ENCODE measurements at regions not wholly inside any gene's neighbourhood (a gene's known extent, or its start where the extent isn't known, plus 50 kb on each side); places are given as distances from the start of the nearest gene placed in this dataset.
"Not testable (repeated sequence)": the region's sequence is repeated elsewhere in the genome, so short reads cannot be mapped to it uniquely, and the experiment has no call there.

DNA sequence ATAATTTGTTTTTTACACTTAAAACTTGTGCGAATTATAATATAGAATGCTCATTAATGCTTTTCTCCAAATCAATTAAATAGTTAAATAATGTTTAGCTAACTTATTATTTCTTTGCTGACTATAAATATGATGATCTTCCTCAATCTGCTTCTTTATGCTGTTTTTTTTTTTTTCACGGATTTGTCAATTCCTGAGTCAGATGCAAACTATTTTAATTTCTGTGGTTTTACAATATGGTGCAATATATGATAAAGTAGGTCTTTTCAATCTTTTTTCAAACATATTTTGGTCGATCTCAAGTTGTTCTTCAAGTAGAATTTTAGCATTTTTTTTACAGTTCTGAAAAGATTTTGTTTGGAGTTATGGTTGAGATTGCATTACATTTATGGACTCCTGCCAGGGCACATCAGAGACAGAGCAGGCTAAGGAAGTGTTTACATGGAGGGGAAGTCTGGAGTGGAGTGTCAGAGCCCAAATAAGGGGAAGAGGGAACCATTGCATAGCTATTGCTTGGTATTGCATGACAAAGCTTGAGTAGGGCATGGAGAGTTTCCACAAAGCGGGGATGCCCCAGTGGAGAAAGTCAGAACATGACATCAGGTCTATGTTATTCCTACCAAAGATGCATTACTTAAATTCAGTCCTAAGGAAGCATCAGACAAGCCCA is 204.4 kb downstream of the OTUD1 start:
- no peak for DNase-seq (ENCODE audit: low read depth in 2 of 2)

DNA sequence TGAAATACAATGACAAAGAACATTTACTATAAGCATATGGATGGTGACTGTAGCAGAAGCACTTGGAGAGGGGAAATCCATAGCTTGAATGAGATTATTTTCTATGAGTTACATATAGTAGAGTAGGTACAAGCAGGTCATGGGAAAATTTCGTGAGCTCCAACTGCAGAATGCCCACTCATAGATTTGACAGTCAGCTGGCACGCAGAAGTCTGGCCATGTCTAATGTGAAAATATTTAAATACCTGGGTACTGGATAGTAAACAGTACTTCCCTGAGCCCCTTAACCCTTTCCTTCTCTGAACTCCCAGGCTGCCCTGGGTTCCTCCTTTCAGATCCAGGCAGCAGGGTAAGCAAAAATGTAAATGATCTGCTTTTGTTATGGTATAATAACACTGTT is 209.7 kb downstream of the OTUD1 start:
- DNase-seq (ENCODE audit: low read depth in 2 of 2): no peak

DNA sequence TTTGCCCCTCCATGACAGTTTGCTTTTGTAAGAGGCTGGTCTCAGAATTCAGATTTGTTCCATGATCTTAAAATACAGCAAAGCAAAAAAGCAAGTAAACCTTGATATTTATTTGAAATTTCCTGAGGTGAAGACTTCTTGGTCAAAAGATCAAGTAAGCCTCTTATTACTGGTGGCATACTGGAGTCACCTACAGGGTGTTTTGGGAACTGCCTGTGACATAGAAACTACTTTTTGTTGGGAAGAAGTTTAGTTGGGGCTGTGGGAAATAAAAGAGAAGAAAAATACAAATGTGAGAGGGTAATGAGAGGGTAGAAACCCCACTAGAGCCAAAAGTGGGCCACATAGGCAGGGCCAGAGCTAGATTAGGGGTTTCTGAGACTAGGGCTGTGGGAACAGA is 217.9 kb downstream of the OTUD1 start:
- no peak for DNase-seq (ENCODE audit: low read depth in 2 of 2)

DNA sequence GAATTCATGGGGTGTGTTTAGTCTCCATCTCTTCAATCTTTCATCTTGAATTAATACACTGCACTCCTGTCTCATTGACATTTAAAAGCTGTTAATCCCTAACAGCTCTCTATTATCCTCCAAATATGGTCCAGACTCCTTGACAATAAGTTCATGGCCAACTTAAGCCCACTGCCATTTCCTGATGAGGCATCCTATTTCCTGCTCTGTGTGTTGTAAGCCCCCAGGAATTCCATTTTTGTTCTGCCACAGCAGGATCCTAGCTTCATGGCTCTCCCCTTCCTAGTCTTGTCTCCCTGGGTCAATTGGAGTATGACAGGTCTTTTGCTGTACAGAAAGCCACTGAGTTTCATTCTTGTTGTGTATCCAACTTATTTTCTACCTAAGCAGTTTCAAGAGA is 218.8 kb downstream of the OTUD1 start:
- DNase-seq (ENCODE audit: low read depth in 2 of 2): no peak

DNA sequence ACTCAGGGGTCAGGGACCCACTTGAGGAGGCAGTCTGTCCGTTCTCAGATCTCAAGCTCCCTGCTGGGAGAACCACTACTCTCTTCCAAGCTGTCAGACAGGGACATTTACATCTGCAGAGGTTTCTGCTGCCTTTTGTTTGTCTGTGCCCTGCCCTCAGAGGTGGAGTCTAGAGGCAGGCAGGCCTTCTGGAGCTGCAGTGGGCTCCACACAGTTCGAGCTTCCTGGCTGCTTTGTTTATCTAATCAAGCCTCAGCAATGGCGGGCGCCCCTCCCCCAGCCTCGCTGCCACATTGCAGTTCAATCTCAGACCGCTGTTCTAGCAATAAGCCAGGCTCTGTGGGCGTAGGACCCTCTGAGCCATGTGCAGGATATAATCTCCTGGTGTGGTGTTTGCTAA is 233.0 kb downstream of the OTUD1 start:
- not testable (repeated sequence) for DNase-seq (ENCODE audit: low read depth in 2 of 2)

DNA sequence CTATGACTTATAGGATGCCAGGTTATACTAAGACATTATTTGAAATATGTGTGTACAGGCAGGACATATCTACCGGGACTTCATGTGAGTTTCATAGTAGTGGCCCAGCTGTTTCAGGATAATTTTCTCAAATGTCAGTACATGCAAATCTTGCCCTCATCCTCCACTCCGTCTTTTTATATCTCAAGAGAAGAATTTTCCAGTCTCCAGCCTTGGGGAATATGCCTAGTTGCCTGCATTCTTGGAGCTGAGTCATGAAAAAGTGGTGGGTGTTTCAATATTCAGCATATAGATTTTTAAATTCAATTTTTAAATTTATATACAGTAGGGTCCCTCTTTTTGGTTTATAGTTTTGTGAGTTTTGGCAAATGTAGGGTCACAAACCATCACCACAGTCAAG is 236.7 kb downstream of the OTUD1 start:
- DNase-seq (ENCODE audit: low read depth in 2 of 2): no peak

DNA sequence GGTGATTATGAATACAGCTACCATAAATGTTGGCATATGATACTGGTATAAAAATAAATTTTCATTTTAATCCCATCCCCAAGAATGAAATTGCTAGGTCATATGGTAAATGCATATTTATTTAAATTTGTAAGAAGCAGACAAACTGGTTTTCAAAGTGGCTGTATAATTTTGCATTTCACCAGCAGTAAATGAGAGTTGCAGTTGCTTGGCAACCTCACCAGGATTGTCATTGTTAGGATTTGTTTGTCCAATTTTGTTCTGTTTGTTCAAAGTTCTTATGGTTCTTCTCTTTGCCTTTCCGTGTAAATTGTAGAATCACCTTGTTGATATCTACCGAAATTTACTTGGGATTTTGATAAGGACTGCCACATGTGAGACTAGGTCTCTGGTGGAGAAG is 237.4 kb downstream of the OTUD1 start:
- no peak for DNase-seq (ENCODE audit: low read depth in 2 of 2)

DNA sequence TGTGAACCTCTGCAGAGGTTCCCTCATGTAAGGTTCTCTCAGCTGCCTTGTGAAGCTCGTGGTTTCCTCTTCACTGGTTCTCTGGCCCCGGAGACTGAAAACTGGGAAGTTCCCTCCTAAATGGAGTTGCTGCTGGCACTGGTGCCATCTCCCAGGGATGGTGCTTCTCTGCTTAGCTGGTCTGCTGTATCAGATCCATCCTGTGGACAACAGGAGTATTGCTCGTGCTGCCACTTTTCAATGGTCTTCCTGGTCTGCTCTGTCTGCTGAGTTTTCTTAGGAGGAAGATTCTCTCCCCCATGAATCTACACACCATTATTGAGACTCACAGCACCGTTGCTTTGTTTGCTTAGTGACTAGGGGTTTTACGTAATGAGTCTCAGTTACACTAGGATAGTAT is 247.8 kb downstream of the OTUD1 start:
- no peak for DNase-seq (ENCODE audit: low read depth in 2 of 2)

DNA sequence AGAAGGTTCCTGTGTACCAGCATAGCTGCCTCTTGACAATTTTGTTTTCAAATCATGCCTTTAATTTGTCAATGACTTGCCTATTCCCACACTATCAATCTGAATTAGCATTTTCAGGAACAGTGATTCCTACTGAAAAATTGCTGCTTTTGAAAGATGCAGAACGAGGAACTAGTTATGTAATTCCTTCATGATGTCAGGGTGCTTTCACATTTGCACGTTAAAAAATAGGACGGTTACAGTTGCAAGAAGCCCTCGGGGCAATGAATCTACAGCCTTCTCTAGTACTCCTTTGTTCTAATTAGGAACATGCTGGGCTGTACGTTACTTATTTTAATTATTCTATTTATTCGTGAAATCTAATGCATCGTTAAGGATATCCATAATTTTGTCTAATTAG is 253.9 kb downstream of the OTUD1 start:
- DNase-seq (ENCODE audit: low read depth in 2 of 2): no peak

DNA sequence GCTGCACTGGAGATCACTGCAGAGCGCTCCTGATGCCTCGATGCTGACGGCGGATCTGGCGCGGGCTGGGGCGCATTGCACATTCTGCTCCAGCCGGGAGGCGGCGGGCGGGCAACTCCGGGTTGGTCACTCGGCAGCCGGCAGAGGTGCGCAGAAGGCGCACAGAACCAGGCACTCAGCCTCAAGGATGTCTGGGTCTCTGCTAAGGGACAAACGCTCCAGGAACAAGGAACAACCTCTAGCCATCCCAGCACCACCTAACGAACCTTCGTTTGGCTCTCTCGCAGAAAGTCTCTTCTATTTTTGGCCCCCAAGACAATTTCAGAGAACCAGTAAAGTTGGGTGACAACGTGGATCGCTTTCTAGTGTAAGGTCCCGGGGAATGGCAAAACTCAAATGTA is 254.6 kb downstream of the OTUD1 start:
- no peak for DNase-seq (ENCODE audit: low read depth in 2 of 2)

DNA sequence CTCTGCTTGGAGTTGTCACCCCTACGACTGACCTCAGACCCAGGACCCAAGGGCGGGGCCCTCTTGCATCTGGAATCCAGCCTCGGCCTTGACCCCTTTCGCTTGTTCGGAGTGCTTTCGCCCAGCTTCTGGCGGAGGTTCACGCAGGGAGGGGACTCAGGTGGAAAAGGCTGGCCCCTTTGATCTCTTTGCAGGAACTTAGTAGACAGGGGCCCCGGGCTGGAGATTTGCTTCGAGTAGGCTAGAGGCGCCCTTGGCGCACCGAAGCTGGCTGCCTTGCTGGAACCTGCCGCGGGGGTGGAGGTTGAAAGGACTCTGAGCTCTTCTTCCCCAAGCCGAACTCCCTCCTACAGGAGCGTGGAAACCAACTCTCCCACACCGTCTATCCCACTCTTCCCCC is 255.1 kb downstream of the OTUD1 start:
- DNase-seq (ENCODE audit: low read depth in 2 of 2): no peak

DNA sequence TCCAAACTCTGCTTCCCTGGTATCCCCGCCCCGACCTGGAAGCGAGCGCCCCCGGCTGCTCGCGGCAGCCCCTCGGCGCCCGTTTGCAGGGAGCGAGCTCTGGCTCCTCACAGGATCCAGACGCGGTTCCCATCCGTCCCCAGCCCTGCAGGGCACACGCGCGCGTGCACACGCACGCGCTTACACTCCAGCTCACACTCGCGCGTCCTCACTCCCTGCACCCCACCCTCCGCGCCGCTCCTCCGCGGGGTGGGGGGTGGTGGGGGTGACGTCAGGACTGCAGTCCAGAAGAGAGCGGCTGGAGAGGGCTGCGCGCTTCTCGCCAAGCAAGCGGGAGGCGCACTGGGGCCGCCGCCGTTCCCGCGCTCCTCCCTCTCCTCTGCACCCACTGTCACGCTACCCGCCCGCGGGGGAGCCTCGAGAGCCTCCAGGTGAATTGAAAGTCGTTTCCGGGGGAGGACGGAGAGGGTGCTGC is 255.6 kb downstream of the OTUD1 start:
- no peak for DNase-seq (ENCODE audit: low read depth in 2 of 2)

DNA sequence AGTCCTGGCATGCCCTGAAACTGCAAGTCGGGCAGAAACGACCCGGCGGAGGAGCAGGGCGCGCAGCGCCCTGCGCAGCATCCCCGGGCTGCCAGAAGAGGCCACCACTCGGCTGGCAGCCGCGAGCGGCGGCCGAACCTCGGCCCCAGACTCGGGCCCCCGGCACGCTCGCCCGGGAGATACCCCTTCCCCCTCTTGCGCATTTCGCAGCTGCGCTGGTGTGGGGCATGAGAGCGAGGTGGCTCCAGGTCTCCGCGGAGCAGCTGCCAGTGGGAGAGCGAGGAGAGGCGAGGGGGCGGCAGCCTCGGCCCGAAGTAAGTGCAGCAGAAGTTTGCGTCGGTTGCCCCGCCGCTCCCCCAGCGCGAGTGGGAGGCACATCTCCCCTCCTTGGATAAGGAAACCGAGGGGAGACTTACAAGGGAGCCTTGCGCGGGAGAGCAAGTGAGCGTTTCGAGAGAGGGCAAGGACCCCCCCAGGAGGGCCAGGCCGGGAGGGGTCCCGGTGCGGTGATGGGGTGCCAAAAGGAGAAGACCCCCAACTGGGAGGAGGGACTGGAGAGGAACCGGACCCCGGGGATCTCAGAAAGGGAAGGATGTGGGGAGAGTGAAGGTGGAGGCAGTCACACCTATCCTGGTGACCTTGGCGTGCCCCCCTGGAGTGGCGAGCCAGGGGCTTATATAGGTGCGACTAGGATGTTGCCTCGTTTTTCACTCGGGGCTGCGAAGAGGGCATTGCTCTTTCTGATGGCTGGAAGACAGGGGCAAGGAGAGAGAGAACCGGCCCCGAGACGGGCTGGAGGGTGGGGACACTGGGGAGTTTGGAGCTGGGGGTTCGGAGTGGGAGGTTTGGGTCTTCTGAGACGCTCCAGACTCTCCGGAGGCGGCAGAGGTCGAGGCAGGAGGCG is 256.3 kb downstream of the OTUD1 start:
- DNase-seq (ENCODE audit: low read depth in 2 of 2): no peak

DNA sequence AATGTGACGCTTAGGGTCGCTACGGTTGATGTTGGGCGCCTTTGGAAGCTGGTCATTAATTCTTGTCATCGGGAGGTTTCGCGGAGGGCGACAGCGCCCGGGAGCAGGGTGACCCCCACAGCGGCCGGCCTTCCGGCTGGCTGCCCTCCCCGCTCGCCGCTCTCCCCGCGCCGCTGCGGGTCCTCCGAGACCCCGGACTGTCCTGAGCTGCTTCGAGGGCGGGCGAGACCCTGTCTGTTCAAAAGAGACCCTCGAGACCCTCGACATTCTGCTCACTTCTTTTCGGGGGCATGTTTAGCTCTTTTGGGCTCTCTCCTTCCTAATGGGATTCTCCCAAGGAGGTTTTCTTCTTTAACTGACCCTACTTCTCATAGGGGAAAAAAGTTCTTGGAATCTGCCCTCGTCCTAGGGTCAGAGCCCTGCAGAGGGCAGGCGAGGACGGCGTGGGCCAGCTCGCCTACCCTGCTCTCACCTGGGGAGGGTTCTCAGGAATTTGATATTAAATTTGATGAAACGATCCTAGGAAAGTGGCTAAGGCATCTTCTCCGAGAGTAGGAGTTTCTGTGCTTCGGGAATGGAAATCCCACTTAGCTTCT is 257.0 kb downstream of the OTUD1 start:
- no peak for DNase-seq (ENCODE audit: low read depth in 2 of 2)

DNA sequence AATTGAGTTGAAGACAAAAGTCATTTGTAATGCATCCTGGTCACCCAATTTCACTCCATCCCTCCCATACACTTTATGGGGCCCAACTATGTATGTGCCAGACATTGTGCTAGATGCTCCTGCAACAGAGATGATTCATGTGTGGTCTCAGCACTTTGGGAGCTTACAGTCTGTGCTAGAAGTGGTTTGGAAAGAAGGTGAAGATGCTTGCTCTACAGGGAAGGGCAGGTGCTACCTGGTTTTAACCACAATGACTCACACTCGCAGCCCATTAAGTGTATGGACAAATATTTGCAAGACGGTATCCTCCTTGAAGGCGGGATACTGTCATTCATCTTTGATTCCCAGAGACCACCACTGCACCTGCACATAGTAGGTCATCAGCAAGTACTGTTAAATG is 257.6 kb downstream of the OTUD1 start:
- DNase-seq (ENCODE audit: low read depth in 2 of 2): no peak

DNA sequence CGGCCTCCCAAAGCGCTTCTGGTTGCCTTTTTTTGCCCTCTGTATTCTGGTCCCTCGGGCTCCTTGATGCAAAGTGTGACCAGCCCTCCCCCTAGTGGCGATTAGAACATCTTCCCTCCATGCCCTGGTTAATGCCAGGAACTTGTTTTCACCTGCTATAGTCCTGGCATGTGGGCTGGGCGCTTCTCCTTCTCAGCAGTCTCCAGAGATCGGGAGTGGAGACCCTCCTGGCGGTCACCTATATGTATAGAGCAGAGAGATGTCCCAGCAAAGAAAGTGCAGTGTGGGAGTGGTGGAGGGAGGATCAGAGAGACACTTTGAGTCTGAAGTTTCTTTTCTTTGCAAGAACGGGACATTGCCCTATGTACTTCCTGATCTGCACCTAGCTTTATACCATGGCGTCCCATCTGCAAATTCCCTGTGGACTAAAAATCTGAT is 264.1 kb downstream of the OTUD1 start:
- peak in 1 of 2 donors; percentile 3 for DNase-seq (ENCODE audit: low read depth in 2 of 2)

DNA sequence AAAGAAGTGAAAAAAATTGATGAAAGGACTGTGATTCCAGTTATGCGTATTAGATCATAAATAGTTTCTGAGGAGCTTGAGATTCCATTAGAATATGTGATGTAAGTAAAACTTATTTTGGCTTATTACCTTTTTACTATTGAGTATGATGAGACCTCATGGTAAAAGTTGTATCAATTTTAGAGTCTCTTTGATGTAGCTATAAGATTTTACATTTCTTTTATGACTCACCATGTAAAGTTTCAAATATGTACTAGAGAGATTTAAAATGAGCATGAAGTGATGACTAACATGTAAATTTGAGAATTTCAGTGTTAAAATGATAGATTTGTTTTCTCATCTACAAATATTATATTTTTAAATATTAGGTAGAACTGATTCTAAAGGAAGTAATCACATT is 276.5 kb downstream of the OTUD1 start:
- DNase-seq (ENCODE audit: low read depth in 2 of 2): no peak

DNA sequence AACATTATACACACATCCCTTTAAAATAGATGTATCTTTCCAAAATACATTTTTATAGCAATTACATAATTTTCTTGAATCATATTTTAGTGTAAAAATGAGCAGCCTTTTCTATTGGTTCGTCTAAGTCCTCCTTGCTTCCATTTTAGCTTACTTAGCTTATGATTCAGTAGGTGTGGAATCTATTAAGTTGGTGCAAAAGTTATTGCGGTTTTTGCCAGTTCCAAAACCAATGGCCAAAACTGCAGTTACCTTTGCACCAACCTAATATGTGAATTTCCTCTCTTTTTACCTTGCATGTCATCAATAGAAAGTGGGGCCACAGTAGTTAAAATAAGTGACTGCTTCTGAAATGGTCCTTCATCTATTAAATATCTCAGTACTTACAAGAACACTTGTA is 279.0 kb downstream of the OTUD1 start:
- DNase-seq (ENCODE audit: low read depth in 2 of 2): no peak

DNA sequence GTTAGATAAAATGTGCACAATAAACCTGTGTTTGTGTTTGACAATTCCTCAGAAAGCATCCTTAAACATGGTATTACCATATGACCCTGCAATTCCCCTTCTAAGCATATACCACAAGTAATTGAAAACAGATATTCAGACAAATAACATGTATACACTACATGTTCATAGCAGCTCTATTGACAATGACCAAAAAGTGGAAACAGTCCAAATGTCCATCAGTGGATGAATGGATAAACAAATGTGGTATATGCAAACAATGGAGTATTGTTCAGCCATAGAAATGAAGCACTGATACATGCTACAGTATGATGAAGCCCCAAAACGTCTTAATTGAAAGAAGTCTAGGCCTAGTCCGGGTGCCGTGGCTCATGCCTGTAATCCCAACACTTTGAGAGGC is 280.1 kb downstream of the OTUD1 start:
- no peak for DNase-seq (ENCODE audit: low read depth in 2 of 2)

DNA sequence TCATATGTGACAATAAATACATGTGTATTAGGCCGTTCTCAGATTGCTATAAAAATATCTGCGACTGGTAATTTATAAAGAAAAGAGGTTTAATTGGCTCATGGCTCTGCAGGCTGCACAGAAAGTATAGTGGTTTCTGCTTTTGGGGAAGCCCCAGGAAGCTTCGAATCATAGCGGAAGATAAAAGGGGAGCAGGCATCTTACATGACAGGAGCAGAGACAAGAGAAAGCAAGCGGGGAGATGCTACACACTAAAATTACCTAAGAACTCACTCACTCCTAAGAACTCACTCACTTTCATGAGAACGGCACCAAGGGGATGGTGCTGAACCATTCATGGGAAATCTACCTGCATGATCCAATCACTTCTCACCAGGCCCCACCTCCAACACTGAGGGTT is 284.9 kb downstream of the OTUD1 start:
- no peak for DNase-seq (ENCODE audit: low read depth in 2 of 2)

DNA sequence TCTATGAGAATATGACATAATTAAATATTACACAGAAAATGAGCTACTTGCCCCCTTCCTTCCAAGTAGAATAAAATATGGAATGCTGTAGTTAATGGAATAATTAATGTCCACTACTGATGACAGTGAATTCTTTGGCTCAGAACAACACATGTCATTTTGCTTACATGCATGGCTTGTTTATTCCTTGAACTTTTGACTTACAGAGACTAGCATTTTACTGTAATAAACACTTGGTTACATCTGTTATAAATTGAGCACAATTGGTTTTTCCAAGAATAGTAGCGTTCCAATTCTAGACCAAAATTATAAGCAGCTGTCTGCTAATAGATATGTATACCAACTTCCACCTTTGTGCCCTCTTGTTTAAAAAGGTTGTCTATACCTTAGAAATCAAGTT is 286.7 kb downstream of the OTUD1 start:
- no peak for DNase-seq (ENCODE audit: low read depth in 2 of 2)

DNA sequence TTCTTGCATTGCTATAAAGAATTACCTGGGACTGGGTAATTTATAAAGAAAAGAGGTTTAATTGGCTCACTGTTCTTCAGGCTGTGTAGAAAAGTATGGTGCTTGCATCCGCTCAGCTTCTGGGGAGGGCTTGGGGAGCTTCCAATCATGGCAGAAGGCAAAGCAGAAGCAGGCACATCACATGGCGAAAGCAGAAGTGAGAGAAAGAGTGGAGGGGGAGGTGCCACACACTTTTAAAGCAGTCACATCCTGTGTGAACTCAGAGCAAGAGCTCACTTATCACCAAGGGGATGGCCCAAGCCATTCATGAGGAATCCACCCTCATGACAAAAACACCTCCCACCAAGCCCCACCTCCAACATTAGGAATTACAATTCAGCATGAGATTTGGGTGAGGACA is 303.5 kb downstream of the OTUD1 start:
- DNase-seq (ENCODE audit: low read depth in 2 of 2): no peak

DNA sequence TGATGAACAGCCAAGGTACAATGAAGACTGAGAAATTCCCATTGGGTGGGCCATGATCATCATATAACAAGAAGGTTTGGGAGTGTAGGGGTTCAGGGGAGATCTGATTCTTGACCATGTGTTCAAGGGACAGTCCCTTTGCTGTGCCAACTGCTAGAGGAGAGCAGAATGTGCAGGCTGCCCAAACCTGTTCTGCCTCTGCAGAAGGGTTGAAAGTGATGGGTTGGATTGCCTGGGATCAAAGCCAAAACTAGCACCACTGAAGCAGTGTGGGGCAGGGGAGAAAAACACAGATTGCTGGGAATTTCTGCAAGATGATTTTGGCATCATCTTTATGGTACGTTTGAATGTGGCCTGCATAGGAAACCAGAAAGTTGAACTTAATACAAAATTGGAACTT is 303.9 kb downstream of the OTUD1 start:
- DNase-seq (ENCODE audit: low read depth in 2 of 2): no peak
